ENCODE measurements at regions not wholly inside any gene's neighbourhood (a gene's known extent, or its start where the extent isn't known, plus 50 kb on each side); places are given as distances from the start of the nearest gene placed in this dataset.
"Not testable (repeated sequence)": the region's sequence is repeated elsewhere in the genome, so short reads cannot be mapped to it uniquely, and the experiment has no call there.

DNA sequence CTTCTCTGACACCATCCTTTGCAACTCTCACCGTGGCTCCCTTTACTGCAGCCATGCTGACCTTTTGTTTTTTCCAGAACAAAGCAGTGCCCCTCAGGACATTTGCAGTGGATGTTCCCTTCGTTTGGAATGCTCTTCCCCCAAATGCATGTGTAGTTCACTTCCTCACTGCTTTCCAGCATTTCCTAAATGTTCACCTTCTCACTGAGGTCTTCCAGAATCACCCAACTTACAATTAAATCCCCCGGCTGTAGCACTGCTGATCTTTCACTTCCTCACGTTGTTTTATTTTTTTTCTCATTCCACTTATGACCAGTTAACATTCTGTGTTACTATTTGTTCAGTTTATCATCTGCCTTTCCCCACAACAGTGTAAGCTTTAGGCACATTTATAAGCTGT, 73.1 kb downstream of the GASK1B start:
- TF ChIP-seq, protein P1, sequence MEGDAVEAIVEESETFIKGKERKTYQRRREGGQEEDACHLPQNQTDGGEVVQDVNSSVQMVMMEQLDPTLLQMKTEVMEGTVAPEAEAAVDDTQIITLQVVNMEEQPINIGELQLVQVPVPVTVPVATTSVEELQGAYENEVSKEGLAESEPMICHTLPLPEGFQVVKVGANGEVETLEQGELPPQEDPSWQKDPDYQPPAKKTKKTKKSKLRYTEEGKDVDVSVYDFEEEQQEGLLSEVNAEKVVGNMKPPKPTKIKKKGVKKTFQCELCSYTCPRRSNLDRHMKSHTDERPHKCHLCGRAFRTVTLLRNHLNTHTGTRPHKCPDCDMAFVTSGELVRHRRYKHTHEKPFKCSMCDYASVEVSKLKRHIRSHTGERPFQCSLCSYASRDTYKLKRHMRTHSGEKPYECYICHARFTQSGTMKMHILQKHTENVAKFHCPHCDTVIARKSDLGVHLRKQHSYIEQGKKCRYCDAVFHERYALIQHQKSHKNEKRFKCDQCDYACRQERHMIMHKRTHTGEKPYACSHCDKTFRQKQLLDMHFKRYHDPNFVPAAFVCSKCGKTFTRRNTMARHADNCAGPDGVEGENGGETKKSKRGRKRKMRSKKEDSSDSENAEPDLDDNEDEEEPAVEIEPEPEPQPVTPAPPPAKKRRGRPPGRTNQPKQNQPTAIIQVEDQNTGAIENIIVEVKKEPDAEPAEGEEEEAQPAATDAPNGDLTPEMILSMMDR (IDR thresholded peaks at IDR 0.05; ENCODE audit: insufficient read depth, low read length, poor library complexity, severe bottlenecking), result no peak
- no peaks in the 10 kb centered on the region for H3K27me3 ChIP-seq (replicated peaks; ENCODE audit: control insufficient read depth, insufficient read depth, low read length)

DNA sequence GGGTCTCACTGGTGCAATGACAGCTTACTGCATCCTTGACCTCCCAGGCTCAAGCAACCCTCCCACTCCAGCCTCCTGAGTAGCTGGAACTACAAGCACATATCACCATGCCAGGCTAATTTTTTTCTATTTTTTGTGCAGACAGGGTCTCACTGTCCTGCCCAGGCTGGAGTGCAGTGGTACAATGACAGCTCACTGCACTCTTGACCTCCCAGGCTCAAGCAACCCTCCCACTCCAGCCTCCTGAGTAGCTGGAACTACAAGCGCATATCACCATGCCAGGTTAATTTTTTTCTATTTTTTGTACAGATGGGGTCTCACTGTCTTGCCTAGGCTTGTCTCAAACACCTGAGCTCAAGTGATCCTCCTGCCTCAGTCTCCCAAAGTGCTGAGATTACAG, 74.0 kb downstream of the GASK1B start:
- TF ChIP-seq, protein P1 (IDR thresholded peaks at IDR 0.05; ENCODE audit: insufficient read depth, low read length, poor library complexity, severe bottlenecking), result no peak
- Histone ChIP-seq H3K4me3 (replicated peaks; ENCODE audit: low read depth, low read length) (no peak overlapping the region), H3K36me3 (ENCODE audit: control insufficient read depth, insufficient read depth, low read length) (no peaks in the 10 kb centered on the region), H3K27me3 (replicated peaks; ENCODE audit: control insufficient read depth, insufficient read depth, low read length) (no peaks in the 10 kb centered on the region)
- no peak for DNase-seq (ENCODE audit: extremely low read depth, insufficient read length)

More for the DNA sequence above, 73.1 kb downstream of the GASK1B start:
- H3K4me3 ChIP-seq (replicated peaks; ENCODE audit: low read depth, low read length), result no peak overlapping the region
- no peaks in the 10 kb centered on the region for H3K36me3 ChIP-seq (ENCODE audit: control insufficient read depth, insufficient read depth, low read length)
- DNase-seq (ENCODE audit: extremely low read depth, insufficient read length), result no peak

DNA sequence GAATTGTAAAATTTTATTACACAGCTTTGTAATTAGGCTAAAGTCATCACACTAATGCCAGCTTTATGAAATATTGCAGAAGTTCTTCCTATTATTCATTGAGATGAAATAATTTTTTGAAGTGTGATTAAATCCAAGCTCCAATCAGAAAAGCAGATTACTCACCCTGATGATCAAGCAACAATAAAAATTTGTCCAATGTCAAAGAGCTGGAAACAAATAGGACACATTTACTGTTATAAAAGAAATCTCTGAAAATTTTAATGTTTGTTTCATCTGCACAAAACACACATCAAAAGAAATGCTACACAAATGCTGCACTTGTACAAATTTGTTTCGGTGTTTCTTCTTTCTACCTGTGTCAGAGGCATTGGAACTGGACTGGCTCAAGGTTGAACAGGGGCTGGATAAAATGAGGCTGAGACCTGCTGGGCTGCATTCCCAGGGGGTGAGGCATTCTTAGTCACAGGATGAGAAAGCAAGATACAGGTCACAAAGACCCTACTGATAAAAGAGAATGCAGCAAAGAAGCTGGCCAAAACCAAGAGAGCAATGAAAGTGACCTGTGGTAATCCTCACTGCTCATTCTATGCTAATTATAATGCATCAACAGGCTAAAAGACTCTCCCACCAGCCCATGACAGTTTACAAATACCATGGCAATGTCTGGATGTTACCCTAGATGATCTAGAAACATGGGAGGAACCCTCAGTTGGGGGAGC, 78.3 kb downstream of the GASK1B start:
- no peaks in the 10 kb centered on the region for H3K27me3 ChIP-seq (replicated peaks; ENCODE audit: control insufficient read depth, insufficient read depth, low read length)
- no peak for DNase-seq (ENCODE audit: extremely low read depth, insufficient read length)
- no peak overlapping the region for H3K4me3 ChIP-seq (replicated peaks; ENCODE audit: low read depth, low read length)

DNA sequence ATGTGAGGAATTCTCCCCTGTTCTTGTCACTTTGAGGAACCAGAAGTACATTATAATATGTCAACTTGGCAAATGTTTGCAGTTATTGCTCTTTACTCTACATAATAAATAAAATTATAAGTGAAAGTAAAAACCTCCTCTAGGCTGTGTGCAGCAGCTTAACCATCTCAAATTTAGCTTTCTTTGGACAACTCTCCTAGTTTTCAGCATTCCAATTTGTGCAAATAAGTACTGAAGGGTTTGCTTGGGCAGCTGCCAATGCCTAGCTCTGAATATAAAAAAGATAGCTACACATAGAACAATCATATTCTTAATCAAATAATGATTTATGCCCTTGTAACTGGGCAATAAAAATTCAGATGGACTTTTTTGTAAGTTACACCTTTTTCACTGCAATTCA, 82.5 kb downstream of the GASK1B start:
- H3K27me3 ChIP-seq (replicated peaks; ENCODE audit: control insufficient read depth, insufficient read depth, low read length), result no peaks in the 10 kb centered on the region
- TF ChIP-seq, protein P1 (IDR thresholded peaks at IDR 0.05; ENCODE audit: insufficient read depth, low read length, poor library complexity, severe bottlenecking), result no peak
- DNase-seq (ENCODE audit: extremely low read depth, insufficient read length), result no peak
- H3K4me3 ChIP-seq (replicated peaks; ENCODE audit: low read depth, low read length), result no peak overlapping the region
- H3K36me3 ChIP-seq (ENCODE audit: control insufficient read depth, insufficient read depth, low read length), result no peaks in the 10 kb centered on the region

More for the DNA sequence above, 78.3 kb downstream of the GASK1B start:
- TF ChIP-seq, protein P1 (IDR thresholded peaks at IDR 0.05; ENCODE audit: insufficient read depth, low read length, poor library complexity, severe bottlenecking), result no peak
- no peaks in the 10 kb centered on the region for H3K36me3 ChIP-seq (ENCODE audit: control insufficient read depth, insufficient read depth, low read length)

DNA sequence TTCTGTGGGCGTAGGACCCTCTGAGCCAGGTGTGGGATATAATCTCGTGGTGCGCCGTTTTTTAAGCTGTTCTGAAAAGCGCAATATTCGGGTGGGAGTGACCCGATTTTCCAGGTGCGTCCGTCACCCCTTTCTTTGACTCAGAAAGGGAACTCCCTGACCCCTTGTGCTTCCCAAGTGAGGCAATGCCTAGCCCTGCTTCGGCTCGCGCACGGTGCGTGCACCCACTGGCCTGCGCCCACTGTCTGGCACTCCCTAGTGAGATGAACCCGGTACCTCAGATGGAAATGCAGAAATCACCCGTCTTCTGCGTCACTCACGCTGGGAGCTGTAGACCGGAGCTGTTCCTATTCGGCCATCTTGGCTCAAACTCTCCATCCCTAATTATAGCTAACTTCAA, 82.9 kb downstream of the GASK1B start:
- not testable (repeated sequence) for H3K36me3 ChIP-seq (ENCODE audit: control insufficient read depth, insufficient read depth, low read length); H3K4me3 ChIP-seq (replicated peaks; ENCODE audit: low read depth, low read length); DNase-seq (ENCODE audit: extremely low read depth, insufficient read length); H3K27me3 ChIP-seq (replicated peaks; ENCODE audit: control insufficient read depth, insufficient read depth, low read length)

DNA sequence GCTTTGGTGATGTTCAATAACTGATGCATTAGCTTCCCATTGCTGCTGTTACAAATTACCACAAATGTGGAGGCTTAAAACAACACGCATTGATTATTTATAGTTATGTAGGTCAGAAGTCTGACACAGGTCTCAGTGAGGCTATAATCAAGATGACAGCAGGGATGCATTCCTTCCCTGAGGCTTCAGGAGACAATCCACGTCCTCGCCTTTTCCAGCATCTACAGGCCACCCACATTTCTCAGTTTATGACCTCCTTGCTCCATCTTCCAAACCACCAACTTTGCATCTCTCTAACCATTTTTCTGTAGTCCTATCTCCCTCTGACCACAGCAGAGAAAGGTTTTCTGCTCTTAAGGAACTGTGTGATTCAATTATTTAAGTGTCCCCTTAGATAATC, 92.5 kb downstream of the GASK1B start:
- H3K27me3 ChIP-seq (replicated peaks; ENCODE audit: control insufficient read depth, insufficient read depth, low read length), result no peaks in the 10 kb centered on the region
- DNase-seq (ENCODE audit: extremely low read depth, insufficient read length), result no peak
- H3K4me3 ChIP-seq (replicated peaks; ENCODE audit: low read depth, low read length), result no peak overlapping the region
- H3K36me3 ChIP-seq (ENCODE audit: control insufficient read depth, insufficient read depth, low read length), result no peaks in the 10 kb centered on the region
- TF ChIP-seq, protein P1 (IDR thresholded peaks at IDR 0.05; ENCODE audit: insufficient read depth, low read length, poor library complexity, severe bottlenecking), result no peak
